Medulla oblongata (tissue), 1 donor: ENCODE measurements at regions not wholly inside any gene's neighbourhood (a gene's known extent, or its start where the extent isn't known, plus 50 kb on each side); places are given as distances from the start of the nearest gene placed in this dataset.
"Not testable (repeated sequence)": the region's sequence is repeated elsewhere in the genome, so short reads cannot be mapped to it uniquely, and the experiment has no call there.

Experiments
- DNase-seq: peaks from one replicate; pipeline ENCODE4 v3.0.0-alpha.2; 2015; ENCODE audit errors: extremely low spot score

DNA sequence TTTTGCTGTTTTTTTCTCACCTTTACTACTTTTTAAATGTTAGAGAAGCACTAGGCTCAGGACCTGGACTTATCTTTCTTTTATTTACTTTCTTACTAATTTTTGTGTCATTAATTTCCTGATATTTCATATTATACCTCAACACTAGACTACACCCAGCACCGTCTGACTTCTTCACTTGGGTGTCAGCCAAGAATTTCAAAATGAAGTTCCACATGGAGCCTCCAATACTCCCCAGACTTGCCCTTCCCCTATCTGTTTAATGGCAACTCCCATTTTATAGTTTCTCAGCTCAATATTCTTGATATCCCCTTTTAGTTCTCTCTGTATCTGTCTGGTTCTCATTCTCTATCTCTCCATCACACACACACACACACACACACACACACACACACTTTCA lies 139.3 kb downstream of the USP22 start:
- DNase-seq = not testable (repeated sequence)

GRCh38 chr17:20908313-20909267 lies 134.2 kb downstream of the USP22 start:
- DNase-seq = peak; percentile 96

DNA sequence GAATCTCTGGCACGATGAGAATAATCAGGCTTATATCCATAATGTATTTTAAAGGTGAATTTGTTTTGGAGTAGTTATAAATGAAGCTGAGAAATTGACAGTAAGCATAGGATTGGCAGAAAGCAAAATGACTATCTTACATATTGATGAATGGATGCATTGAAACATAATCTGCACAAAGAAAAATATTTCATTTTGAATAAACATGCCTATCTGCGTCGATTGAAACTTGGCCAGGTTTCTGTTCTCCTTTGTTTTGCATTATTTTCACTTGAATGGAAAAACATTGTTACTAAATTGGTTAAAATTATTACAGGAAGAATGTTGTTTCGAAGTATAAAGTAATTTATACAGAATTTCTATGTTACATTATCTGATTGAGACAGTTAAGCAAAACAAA lies 128.2 kb downstream of the USP22 start:
- DNase-seq = no peak

DNA sequence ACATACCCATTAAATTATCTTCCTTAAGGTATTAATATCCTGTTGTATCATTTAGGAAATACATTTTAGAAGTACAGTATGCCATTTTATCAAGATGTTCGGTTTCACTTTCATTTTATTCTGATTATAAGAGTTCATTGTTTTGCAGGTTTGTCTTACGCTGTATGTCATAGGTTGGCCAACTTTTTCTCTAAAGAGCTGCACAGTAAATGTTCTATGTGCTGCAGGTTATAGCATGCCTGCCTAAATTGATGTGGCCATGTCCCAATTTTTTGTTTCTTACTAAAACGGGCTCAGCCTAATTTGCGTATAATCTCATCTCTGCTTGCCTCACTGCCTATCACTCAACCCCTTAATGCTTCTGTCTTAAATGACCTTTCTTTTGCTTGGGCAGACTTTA lies 126.4 kb downstream of the USP22 start:
- no peak for DNase-seq

- DNase-seq = not testable (repeated sequence)
Observed at GRCh38 chr17:20917610-20918306, 125.1 kb downstream of the USP22 start.

- peak; percentile 12 for DNase-seq
Observed at GRCh38 chr17:20920095-20920814, 122.6 kb downstream of the USP22 start.

DNA sequence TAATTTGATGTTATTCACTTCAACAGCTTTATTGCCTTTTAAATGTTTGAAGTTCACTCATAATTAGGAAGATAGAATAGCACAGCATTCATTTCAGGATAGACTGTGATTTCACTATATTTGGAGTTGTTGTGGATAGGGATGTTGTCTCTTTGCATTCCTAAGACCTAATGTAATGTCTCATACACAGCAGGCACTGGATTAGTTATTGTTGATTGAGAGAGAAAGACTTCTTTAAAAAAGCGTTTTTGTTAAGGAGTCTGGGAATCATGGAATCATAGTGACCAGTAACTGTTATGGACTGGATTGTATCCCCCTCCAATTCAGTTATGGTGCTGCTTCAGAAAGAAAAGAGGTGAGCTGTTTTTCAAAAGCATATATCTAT lies 122.0 kb downstream of the USP22 start:
- DNase-seq = peak; percentile 5

GRCh38 chr17:20922128-20922670 lies 120.6 kb downstream of the USP22 start:
- no peak for DNase-seq

DNA sequence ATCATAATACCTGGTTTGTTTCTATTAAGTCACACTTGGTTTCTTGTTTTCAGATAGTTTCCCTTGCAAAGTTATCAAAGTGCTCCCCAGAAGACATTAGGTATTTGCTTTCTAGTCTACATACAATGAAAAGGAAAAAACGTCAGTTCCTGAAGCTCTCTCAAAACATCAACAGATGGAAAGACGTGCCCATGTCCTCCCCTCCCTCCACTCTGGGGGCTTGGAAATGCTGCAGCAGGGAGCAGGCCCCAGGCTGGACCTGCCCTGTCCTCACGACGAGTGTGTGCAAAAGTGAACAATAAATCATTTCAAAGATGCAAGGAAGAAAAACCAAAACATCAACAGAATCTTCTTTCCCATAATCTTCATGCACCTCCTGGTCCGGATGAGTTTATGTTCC lies 118.5 kb downstream of the USP22 start:
- no peak for DNase-seq

GRCh38 chr17:20925091-20925490 lies 117.7 kb downstream of the USP22 start:
- DNase-seq = no peak

DNA sequence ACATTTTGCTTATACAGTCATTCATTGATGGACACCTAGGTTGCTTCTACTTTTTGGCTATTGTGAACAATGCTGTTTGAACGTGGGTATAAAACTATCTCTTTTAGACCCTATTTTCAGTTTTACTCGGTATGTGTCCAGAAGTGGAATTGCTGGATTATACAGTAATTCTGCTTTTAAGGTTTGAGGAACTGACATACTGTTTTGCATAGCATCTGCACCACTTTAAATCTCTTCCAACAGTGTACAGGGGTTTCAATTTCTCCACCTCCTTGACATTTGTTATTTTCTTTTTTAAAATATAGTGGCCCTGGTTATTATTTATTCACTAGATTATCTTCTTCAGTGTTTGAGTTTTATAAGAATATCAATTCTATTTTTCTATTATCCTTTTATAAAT lies 116.9 kb downstream of the USP22 start:
- no peak for DNase-seq

DNA sequence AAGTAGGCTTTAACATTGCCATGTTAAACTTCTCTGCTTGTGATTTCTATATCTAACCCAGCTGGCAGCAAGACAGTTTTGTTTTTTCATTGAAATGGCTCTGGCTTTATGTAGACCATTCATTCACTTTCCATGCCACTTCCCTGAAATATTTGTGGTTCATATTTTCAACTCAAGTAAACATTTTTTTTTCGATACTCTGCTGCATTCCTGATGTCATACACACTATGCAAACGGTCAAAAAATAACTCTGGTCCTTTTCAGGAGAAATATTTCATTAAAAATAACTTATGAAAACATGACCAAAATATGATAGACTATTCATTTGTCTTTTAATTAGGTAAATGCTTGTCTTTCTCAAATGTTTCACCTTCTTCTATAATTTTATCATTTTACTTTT lies 116.3 kb downstream of the USP22 start:
- no peak for DNase-seq

- DNase-seq = no peak
Observed at GRCh38 chr17:20927308-20927977, 115.4 kb downstream of the USP22 start.

DNA sequence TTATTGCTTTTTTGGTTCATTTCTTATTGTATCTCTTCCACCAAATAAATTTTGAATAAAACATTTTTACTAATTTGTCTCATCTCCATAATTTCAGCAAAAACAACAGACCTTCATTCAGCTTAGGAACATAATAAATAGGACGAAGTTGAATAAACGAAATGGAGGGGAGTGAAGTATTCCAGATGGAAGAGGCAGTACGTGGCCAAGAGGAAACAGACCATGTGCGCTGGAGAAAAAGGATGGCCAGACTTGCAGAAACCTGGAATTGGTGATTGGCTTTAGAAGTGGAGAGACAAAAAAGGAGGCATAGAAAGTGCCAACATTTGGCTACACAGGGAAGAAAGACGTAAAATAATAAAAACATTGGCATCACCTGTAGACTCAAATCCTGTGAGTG lies 113.5 kb downstream of the USP22 start:
- DNase-seq = no peak

DNA sequence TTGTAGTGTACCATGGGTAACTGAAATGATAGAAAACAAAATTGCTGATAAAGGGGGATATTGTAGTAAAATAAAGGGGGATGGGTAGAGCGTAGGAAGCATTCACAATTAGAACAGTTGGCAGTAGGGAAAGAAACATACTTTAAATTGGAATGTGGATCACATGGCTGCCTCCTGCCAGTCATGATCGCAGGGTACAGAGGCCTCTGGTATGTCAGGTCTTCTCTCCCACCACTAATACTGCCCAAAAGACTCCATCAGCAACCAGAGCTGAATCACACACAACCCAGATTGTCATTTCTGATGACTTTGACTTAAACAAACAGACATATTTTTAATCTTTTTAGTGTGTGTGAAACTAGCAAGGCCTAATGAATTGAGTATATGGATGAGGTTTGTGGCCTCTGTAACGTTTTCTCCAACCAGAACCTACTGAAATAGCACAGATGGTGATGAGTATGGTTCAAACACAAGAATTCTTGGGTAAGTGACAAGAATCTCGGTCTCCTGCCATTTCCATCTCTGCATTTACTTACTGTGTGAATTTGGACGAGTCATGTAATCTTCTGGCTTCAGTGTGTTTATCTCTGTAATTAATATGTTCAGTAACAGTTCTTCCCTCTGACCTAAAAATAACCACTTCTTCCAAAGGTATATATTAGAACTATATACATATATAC lies 112.6 kb downstream of the USP22 start:
- no peak for DNase-seq

- DNase-seq = not testable (repeated sequence)
Observed at GRCh38 chr17:20933040-20933439, 109.8 kb downstream of the USP22 start.

DNA sequence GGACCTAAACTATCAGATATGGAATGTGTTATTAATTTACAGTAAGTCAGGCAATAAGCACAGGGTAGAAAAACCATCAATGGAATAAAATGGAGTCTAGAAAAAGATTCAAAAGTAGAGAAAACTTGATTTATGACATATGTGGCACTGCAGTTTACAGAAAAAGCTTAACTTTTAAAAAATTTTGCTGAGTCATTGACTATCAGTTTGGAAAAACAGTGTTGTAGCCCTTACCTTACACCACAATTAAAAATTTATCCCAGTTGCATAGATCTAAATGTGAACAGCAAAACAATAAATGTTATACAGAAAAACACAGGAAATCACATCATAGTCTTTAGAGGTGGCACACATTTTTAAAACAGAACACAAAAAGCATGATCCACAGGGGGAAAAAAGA lies 108.5 kb downstream of the USP22 start:
- DNase-seq = no peak

DNA sequence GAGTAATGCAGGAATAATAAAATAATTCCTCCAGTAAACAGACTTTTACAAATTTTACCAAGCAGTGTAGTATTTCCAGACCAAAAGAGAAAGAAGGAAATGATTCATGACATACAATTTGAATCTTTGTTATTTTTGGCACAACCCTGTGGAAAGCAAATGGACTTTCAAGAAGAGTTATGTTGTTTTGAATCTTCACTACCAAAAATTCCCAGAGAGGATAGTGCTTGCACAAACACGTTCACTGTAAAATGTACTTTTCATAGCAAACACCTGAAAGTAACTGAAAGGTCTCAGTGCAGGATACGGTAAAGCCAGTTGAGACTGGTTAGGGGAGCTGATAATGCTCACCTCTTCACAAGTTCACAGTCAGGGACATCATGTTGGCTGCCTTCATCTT lies 107.1 kb downstream of the USP22 start:
- DNase-seq = no peak

GRCh38 chr17:20938244-20938643 lies 104.6 kb downstream of the USP22 start:
- DNase-seq = no peak

DNA sequence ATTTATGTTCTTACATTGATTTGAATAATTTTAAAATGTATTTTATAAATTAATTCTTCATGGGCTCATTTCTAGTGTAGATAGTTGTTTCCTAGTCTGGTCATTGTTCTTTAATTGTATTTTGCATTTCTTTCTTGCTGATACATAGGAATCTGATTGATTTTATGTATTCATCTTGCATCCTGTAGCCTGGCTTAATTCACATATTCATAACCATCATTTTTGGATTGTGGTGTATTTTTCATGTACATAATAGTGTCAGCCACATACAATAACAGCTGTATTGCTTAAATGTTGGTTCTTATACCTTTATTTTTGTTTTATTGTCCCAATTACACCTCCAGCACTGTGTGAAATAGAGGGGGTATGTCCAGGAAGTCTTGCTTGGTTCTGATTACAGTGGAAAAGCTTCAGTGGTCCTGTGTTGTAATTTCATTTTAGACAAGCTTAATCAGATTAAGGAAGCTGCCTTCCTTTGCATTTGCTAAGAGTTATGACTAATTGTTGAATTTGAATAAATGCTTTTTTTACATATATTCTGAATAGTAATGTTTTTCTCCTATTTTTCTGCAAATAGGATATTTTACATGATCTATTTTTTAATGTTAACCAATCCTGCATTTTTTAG lies 103.7 kb downstream of the USP22 start:
- DNase-seq = no peak
